Stimulated activated CD8-positive, alpha-beta memory T cell treated with anti-CD3 and anti-CD28 coated beads, Interleukin-7, amount 100 ng/mL, for 24 hours (primary cell): ENCODE measurements at regions not wholly inside any gene's neighbourhood (a gene's known extent, or its start where the extent isn't known, plus 50 kb on each side); places are given as distances from the start of the nearest gene placed in this dataset.
"Not testable (repeated sequence)": the region's sequence is repeated elsewhere in the genome, so short reads cannot be mapped to it uniquely, and the experiment has no call there.

Experiments
- DNase-seq: peaks from one replicate; pipeline ENCODE4 v3.0.0-alpha.2; 2020; ENCODE audit warnings: low read depth

GRCh38 chr13:76009267-76009890 lies 373.2 kb downstream of the LMO7 start:
- DNase-seq, result no peak

GRCh38 chr13:76004416-76004815 lies 368.3 kb downstream of the LMO7 start:
- DNase-seq, result no peak

GRCh38 chr13:76000131-76000530 lies 364.0 kb downstream of the LMO7 start:
- no peak for DNase-seq

GRCh38 chr13:75996582-75996981 lies 360.5 kb downstream of the LMO7 start:
- no peak for DNase-seq

GRCh38 chr13:75995966-75996365 lies 359.8 kb downstream of the LMO7 start:
- no peak for DNase-seq

GRCh38 chr13:75993823-75994222 lies 357.7 kb downstream of the LMO7 start:
- no peak for DNase-seq

- no peak for DNase-seq
Observed at GRCh38 chr13:75993241-75993640, 357.1 kb downstream of the LMO7 start.

- no peak for DNase-seq
Observed at GRCh38 chr13:75986818-75987217, 350.7 kb downstream of the LMO7 start.

GRCh38 chr13:75985132-75985531 lies 349.0 kb downstream of the LMO7 start:
- no peak for DNase-seq

GRCh38 chr13:75978818-75979217 lies 342.7 kb downstream of the LMO7 start:
- DNase-seq, result no peak

GRCh38 chr13:75968103-75968838 lies 332.1 kb downstream of the LMO7 start:
- no peak for DNase-seq

GRCh38 chr13:75963302-75963701 lies 327.2 kb downstream of the LMO7 start:
- DNase-seq, result no peak

GRCh38 chr13:75961911-75962310 lies 325.8 kb downstream of the LMO7 start:
- no peak for DNase-seq

- no peak for DNase-seq
Observed at GRCh38 chr13:75960538-75960994, 324.4 kb downstream of the LMO7 start.

- no peak for DNase-seq
Observed at GRCh38 chr13:75959861-75960481, 323.8 kb downstream of the LMO7 start.

- not testable (repeated sequence) for DNase-seq
Observed at GRCh38 chr13:75953589-75953988, 317.5 kb downstream of the LMO7 start.

GRCh38 chr13:75947448-75947847 lies 311.3 kb downstream of the LMO7 start:
- DNase-seq, result no peak

GRCh38 chr13:75946536-75947284 lies 310.6 kb downstream of the LMO7 start:
- DNase-seq, result no peak

- no peak for DNase-seq
Observed at GRCh38 chr13:75945841-75946482, 309.8 kb downstream of the LMO7 start.

- no peak for DNase-seq
Observed at GRCh38 chr13:75938811-75939560, 302.9 kb downstream of the LMO7 start.

GRCh38 chr13:75936791-75937190 lies 300.7 kb downstream of the LMO7 start:
- no peak for DNase-seq
